T follicular helper cell (primary cell): ENCODE measurements at regions not wholly inside any gene's neighbourhood (a gene's known extent, or its start where the extent isn't known, plus 50 kb on each side); places are given as distances from the start of the nearest gene placed in this dataset.

ENCODE experiments used
- DNase-seq: peaks from one replicate; pipeline ENCODE4 v3.0.0-alpha.2; 2020; ENCODE audit warnings: low read depth

- no peak for DNase-seq
Observed at GRCh38 chr14:98234208-98234607, 1037.8 kb downstream of the BCL11B start.

GRCh38 chr14:98236314-98236713, 1035.7 kb downstream of the BCL11B start:
- no peak for DNase-seq

GRCh38 chr14:98237939-98238338, 1034.1 kb downstream of the BCL11B start:
- no peak for DNase-seq

GRCh38 chr14:98240376-98240775, 1031.6 kb downstream of the BCL11B start:
- no peak for DNase-seq

GRCh38 chr14:98242903-98243302, 1029.1 kb downstream of the BCL11B start:
- DNase-seq, result no peak

GRCh38 chr14:98243332-98243731, 1028.7 kb downstream of the BCL11B start:
- no peak for DNase-seq

- DNase-seq, result no peak
Observed at GRCh38 chr14:98244162-98244948, 1027.6 kb downstream of the BCL11B start.

GRCh38 chr14:98244966-98245569, 1026.9 kb downstream of the BCL11B start:
- no peak for DNase-seq

- no peak for DNase-seq
Observed at GRCh38 chr14:98249057-98249456, 1022.9 kb downstream of the BCL11B start.

- no peak for DNase-seq
Observed at GRCh38 chr14:98249476-98249875, 1022.5 kb downstream of the BCL11B start.

GRCh38 chr14:98252820-98253219, 1019.2 kb downstream of the BCL11B start:
- DNase-seq, result no peak

GRCh38 chr14:98259881-98260280, 1012.1 kb downstream of the BCL11B start:
- DNase-seq, result no peak

GRCh38 chr14:98262566-98262965, 1009.4 kb downstream of the BCL11B start:
- DNase-seq, result no peak

- DNase-seq, result no peak
Observed at GRCh38 chr14:98269533-98269932, 1002.5 kb downstream of the BCL11B start.

- DNase-seq, result no peak
Observed at GRCh38 chr14:98270201-98270600, 1001.8 kb downstream of the BCL11B start.

GRCh38 chr14:98274596-98274995, 997.4 kb downstream of the BCL11B start:
- DNase-seq, result no peak

- DNase-seq, result no peak
Observed at GRCh38 chr14:98278800-98279199, 993.2 kb downstream of the BCL11B start.

GRCh38 chr14:98280436-98280835, 991.6 kb downstream of the BCL11B start:
- DNase-seq, result no peak

GRCh38 chr14:98288825-98289224, 983.2 kb downstream of the BCL11B start:
- DNase-seq, result no peak

GRCh38 chr14:98290596-98290995, 981.4 kb downstream of the BCL11B start:
- DNase-seq, result no peak

- no peak for DNase-seq
Observed at GRCh38 chr14:98292191-98292590, 979.8 kb downstream of the BCL11B start.

GRCh38 chr14:98293576-98293975, 978.4 kb downstream of the BCL11B start:
- DNase-seq, result no peak

GRCh38 chr14:98296895-98297294, 975.1 kb downstream of the BCL11B start:
- DNase-seq, result no peak

GRCh38 chr14:98297567-98297966, 974.4 kb downstream of the BCL11B start:
- DNase-seq, result no peak
